Stimulated activated naive CD8-positive, alpha-beta T cell treated with anti-CD3 and anti-CD28 coated beads, Interleukin-15, Interleukin-2, amounts not matched to agents 100 U/mL and 50 U/mL, for 24 hours (primary cell): ENCODE measurements at regions not wholly inside any gene's neighbourhood (a gene's known extent, or its start where the extent isn't known, plus 50 kb on each side); places are given as distances from the start of the nearest gene placed in this dataset.

ENCODE experiments used
- ATAC-seq: fragments of 150-1000 bp; cut with Tn5 transposase; one replicate; pipeline ENCODE4 v1.10.0; 2021
- DNase-seq: peaks from one replicate; pipeline ENCODE4 v3.0.0; 2021

DNA sequence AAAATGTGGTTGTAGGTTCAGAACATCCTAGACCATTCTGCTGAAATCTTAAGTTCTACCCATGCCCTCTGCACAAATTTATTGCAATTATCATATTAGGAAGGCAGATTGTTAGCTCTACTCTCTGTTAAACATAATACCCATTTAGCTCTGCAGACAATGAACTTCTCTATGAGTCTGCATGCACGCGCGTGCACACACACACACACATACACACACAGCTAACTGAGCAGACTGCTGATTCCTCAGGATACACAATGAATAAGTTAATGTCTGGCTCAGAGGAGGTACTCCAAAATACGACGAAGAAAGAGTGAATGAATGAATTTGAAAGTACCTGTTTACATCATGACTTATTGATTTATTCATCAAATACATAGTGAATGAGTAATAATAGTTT lies 276.2 kb upstream of the SORCS1 start:
- no peak for ATAC-seq
- DNase-seq, result no peak

GRCh38 chr10:107437921-107438320 lies 273.4 kb upstream of the SORCS1 start:
- DNase-seq, result no peak
- no peak for ATAC-seq

DNA sequence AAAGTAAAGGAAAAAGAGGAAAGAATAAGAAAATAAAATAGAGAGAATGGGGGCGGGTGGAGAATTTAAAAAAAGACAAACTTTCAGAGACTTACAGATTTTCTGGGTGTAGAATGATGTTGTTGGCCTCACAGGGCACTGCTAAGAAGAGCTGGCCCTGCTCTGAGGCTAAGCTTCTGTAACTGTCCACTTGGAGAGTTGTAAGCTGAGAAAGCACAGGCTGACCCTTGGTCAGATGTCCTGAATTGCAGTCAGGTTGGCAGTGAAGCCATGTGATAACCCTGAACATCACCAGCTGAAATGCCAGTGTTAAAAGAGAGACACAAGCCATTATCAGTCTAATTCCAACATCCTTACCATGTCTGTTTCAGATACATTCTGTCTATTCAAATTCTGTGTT lies 272.1 kb upstream of the SORCS1 start:
- DNase-seq, result no peak
- no peak for ATAC-seq

DNA sequence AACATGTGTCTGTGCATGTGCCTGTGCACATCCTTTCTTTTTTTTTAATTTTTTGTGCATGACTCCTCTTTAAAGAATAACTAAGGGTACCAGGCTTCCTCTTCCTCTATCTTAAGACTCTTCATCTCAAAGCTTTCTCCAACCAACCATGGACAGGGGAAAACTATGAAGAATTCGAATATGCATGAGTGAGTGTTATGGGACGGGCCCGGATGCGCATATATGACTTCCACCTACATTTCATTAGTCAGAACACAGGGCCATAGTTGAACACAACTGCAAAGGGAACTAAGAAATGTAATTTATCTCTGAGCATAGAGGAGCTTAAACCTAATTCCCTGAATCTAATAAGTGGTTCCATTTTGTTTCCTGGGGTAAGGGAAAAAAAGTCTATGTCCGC lies 270.3 kb upstream of the SORCS1 start:
- no peak for DNase-seq
- ATAC-seq, result no peak

GRCh38 chr10:107434201-107434600 lies 269.7 kb upstream of the SORCS1 start:
- no peak for ATAC-seq

DNA sequence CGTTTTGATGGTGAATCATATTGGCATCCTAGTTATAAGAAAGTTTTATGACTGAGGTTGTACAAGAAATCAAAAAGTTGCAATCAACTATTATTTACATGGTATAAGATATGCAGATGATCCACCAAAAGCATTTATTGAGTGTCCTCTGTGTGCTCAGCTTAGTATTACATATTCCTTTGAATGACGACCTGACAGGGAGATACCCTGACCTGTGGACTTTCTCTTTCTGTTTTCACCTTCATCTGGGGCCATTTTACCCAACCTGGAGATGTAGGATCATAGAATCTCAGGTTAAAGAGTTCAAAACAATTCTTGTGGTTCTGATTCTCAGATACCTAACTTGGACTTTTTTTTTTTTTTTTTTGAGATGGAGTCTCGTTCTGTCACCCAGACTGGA lies 269.1 kb upstream of the SORCS1 start:
- ATAC-seq (no peak), DNase-seq (no peak)

More at GRCh38 chr10:107434201-107434600, 269.7 kb upstream of the SORCS1 start:
- DNase-seq, result no peak

GRCh38 chr10:107430446-107430845 lies 265.9 kb upstream of the SORCS1 start:
- DNase-seq, result no peak
- no peak for ATAC-seq

DNA sequence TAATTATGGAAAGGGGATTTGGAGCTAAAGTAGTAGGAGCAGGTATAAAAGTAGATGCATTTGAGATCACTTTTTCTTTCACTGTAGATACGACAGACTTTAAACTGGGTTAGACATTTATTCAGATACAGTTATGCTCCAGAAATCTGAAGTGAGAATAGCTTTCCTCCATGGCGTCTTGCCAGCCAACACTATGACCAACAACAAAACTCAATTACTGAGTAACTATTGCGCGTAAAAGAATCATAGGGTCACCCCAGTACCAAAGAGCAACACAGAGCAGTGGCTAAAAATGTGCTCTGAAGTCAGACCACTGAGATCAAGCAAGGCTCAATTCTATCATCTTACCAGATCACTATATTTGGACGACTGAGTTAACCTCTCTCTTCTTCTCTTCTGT lies 262.5 kb upstream of the SORCS1 start:
- DNase-seq, result no peak
- ATAC-seq, result no peak

DNA sequence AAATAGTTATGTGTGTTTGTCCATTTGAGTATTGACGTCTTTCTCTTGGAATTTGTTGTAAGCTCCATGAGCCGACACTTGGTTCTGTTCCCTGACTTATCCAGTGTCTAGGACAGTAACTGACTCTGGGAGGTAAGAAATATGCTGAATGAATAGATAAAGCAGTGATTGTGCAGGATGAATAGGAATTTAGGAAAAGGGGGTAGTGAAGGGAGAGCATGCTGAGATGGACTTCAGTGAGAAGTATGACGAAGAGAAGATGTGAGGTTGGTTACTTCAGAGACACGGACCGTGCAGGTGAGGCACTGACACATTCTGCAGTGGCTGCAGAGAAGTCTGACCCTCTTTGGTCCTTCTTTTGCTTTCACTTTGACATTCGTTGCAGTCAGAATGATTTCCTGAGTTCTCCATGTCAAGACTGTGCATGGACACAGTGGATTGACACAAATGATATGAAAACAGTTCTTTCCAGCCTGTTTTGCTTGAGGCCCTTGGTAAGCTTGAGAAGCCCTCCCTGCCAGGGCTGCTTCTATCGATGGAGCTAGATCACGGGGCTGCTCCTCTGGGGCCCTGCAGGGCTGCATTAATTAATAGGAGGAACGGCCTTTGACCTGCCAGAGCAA lies 261.5 kb upstream of the SORCS1 start:
- ATAC-seq, result no peak

DNA sequence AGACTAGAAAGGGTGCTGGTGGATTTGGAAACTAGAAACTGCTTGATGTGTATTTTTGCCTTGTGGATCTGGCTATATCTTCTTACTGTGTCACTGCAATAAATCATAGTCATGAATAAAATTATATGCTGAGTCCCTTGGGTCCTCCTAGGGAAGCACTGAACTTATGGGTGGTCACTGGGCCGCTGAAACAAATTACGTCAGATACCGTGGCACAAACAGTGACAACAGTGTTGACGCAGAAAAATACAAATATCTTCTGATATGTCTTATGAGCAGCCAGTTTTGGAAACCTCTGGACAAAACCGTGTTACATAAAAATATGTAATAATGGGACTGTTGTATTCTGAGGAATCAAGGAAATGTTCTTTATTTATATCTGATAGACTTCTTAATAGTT lies 260.1 kb upstream of the SORCS1 start:
- ATAC-seq, result no peak
- no peak for DNase-seq

More for the DNA sequence above, 261.5 kb upstream of the SORCS1 start:
- DNase-seq, result no peak

DNA sequence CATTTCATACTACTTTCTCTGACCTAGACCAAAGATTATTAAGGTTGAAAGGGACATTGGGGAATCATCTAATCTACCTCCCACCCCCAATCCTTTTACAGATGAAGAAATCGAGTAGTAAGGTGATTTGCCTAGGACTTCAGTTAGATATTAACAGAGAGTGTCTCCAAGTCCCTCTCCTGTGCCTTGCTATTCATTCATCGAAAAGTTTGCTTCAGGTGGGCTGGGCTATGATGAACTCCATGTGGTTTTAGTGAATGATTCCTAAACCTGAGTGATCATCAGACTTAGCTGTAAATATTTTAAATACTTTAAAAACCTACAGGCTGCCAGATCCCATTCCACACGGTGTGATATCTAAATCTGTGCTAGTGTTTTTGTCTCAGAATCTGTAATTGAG lies 259.4 kb upstream of the SORCS1 start:
- ATAC-seq (no peak), DNase-seq (no peak)

DNA sequence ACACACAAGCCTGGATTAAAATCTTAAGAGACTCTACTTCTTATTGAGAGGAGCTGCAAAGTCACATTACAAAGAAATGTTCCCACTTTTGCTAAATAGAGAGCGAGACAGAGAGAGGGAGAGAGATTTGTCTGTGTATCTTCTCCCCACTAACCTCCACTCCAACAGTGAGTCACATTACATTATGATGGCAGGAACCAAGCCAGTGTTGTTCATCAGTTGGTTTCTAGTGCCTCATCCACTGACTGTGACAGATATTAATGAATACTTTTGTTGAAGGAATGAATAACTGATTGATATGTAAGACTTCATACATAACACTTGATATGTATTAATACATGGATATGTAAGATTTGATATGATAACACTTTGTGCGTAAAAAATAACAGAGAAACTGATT lies 258.2 kb upstream of the SORCS1 start:
- DNase-seq, result no peak
- ATAC-seq, result no peak

DNA sequence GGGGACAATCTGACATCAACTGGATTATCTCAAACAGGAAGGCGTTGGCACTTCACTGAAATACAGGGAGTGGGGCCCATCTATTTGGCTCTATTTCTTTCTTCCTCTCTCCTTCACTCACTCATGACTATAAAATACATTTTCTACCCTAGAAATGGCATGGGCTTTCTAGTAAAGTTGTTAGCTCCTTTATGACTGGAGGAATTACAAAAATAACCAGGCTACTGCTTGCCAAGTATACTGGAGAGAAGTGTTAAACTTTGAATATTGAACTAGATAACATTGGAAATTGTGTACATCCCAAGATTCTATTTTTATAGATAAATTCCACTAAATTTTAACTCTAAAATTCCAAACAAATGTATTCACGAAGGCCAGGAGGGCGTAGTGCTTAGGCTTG lies 255.7 kb upstream of the SORCS1 start:
- ATAC-seq (no peak), DNase-seq (no peak)

- DNase-seq, result no peak
- no peak for ATAC-seq
Observed at GRCh38 chr10:107418085-107418806, 253.7 kb upstream of the SORCS1 start.

- DNase-seq (no peak), ATAC-seq (no peak)
Observed at GRCh38 chr10:107417446-107417845, 252.9 kb upstream of the SORCS1 start.

- ATAC-seq (no peak), DNase-seq (no peak)
Observed at GRCh38 chr10:107415446-107415845, 250.9 kb upstream of the SORCS1 start.

GRCh38 chr10:107413971-107414370 lies 249.5 kb upstream of the SORCS1 start:
- ATAC-seq, result no peak

DNA sequence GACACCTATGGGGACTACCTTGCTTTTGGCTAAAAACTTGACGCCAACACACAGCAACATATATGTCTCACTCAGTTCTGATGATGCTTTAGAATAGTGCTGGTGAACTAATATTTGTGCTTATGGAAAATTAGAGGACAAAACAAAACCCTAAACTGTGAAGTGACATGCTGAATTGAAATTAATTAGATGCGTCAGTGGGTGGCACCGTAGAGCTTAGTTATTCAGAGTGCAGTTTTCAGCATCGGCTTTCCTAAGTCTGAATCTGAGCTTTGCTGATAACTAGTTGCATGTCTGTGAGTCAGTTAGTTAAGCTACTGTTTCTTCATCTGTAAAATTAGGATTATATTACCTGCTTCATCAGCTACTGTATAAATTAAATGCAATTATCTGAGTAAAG lies 245.0 kb upstream of the SORCS1 start:
- ATAC-seq, result no peak
- DNase-seq, result no peak

More at GRCh38 chr10:107413971-107414370, 249.5 kb upstream of the SORCS1 start:
- DNase-seq, result no peak

- ATAC-seq (no peak), DNase-seq (no peak)
Observed at GRCh38 chr10:107398115-107398514, 233.6 kb upstream of the SORCS1 start.

DNA sequence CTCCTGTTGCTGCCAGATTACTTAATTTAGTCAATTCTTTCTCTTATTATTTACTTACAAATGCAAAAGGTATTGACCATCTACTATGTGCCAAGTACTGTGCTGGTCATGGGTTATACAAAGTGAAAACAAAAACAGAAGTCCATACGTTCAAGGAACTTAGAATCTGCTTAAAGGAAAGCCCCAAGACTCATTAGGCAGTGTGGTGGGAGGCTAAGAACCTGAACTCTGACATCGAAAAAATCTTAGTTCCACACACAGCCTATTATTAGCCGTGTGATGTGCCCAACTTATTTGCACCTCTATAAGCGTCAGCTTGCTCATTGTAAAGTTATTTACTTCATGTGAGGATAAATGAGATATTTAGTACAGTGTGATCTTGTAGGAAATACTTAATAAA lies 227.4 kb upstream of the SORCS1 start:
- ATAC-seq, result no peak
- DNase-seq, result no peak

GRCh38 chr10:107390563-107390962 lies 226.1 kb upstream of the SORCS1 start:
- ATAC-seq (no peak), DNase-seq (no peak)

- ATAC-seq (no peak), DNase-seq (no peak)
Observed at GRCh38 chr10:107383357-107383756, 218.9 kb upstream of the SORCS1 start.

DNA sequence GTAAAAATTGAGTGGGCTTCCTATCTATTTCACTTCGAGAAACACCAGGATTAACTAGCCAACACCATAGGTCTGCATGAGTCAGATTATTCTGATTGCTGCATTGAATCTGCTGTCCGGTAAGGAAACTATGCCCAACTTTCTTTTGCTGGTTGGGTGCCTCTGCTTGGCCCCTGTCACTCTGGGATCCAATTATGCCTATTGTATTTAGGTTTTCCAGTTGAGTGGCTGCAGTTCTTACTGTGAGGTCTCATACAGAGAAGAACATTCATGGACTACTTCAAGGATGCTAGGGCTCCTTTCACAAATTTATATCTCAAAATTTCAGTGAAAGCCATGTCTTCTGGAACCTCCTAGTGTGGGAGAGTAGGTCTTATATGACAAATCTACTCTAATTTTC lies 215.1 kb upstream of the SORCS1 start:
- no peak for ATAC-seq
- no peak for DNase-seq

DNA sequence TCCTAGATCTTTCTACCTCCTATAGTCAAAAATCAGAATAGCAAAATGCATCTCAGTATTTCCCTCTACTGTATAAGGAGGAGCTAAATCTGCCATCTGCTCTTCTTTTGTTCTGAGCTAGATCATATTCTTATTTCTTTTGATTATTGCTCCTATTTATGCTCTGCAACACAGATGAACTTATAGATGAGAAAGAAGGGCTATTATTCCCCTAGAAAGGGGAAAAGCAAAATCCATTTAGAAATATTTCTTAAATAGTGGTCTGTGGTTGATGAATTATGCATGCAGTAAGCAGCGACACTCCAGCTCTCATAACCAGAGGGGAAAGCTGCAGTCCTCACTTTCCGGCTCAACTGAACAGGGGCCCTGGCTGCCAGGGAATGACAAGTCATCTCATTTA lies 207.3 kb upstream of the SORCS1 start:
- ATAC-seq (no peak), DNase-seq (no peak)
